ENCODE measurements at regions not wholly inside any gene's neighbourhood (a gene's known extent, or its start where the extent isn't known, plus 50 kb on each side); places are given as distances from the start of the nearest gene placed in this dataset.

GRCh38 chr1:5705751-5706150, 286.5 kb downstream of the NPHP4 start:
- intact Hi-C loops (cut with DNase I) = no loop called here
- peaks cover 0 to 33% (median 6%) of the 10 kb centered on the region in 7 donors for H3K27me3 ChIP-seq

GRCh38 chr1:5704561-5705514, 287.4 kb downstream of the NPHP4 start:
- DNase-seq = no peak
- no peak for TF ChIP-seq CTCF (IDR thresholded peaks at IDR 0.05)
- Histone ChIP-seq H3K4me3 (no peak overlapping the region), H3K27me3 (peaks cover 0 to 33% (median 6%) of the 10 kb centered on the region in 7 donors), H3K4me1 (no peaks in the 10 kb centered on the region), H3K27ac (no peak overlapping the region), H3K9me3 (peaks cover 0 to 3% (median 0%) of the 10 kb centered on the region in 11 donors), H3K36me3 (no peaks in the 10 kb centered on the region)
- 68 to 70% methylated on average over 18 of the region's 18 CpGs for WGBS, 2 donors
- ATAC-seq = no peak
- intact Hi-C loops (cut with DNase I) = no loop called here

More at GRCh38 chr1:5705751-5706150, 286.5 kb downstream of the NPHP4 start:
- H3K36me3 ChIP-seq = no peaks in the 10 kb centered on the region
- H3K27ac ChIP-seq = no peak overlapping the region
- 70% methylated on average over 10 of the region's 10 CpGs for WGBS, 2 donors
- H3K4me3 ChIP-seq = no peak overlapping the region
- no peaks in the 10 kb centered on the region for H3K4me1 ChIP-seq
- H3K9me3 ChIP-seq = no peaks in the 10 kb centered on the region
- no peak for TF ChIP-seq CTCF (IDR thresholded peaks at IDR 0.05)
- ATAC-seq = no peak
- no peak for DNase-seq

- DNase-seq (no peak), ATAC-seq (no peak)
- no peaks in the 10 kb centered on the region for H3K4me1 ChIP-seq
- H3K9me3 ChIP-seq = peaks cover 0 to 7% (median 0%) of the 10 kb centered on the region in 11 donors
- H3K4me3 ChIP-seq = no peak overlapping the region
- peaks cover 0 to 22% (median 1%) of the 10 kb centered on the region in 7 donors for H3K27me3 ChIP-seq
- no peaks in the 10 kb centered on the region for H3K36me3 ChIP-seq
- WGBS, 2 donors = 84 to 87% methylated on average over 4 of the region's 4 CpGs
- H3K27ac ChIP-seq = no peak overlapping the region
- intact Hi-C loops (cut with DNase I) = no loop called here
- no peak for TF ChIP-seq CTCF (IDR thresholded peaks at IDR 0.05)
Observed at GRCh38 chr1:5701642-5702041, 290.6 kb downstream of the NPHP4 start.

GRCh38 chr1:5693568-5693967, 298.7 kb downstream of the NPHP4 start:
- intact Hi-C loops (cut with DNase I) = no loop called here
- Histone ChIP-seq H3K27ac (no peak overlapping the region), H3K4me1 (no peaks in the 10 kb centered on the region), H3K4me3 (no peak overlapping the region), H3K9me3 (no peaks in the 10 kb centered on the region), H3K27me3 (peaks cover 0 to 40% (median 11%) of the 10 kb centered on the region in 7 donors), H3K36me3 (no peaks in the 10 kb centered on the region)
- no peak for DNase-seq
- WGBS, 2 donors = 89 to 91% methylated on average over 9 of the region's 9 CpGs
- no peak for ATAC-seq
- no peak for TF ChIP-seq CTCF (IDR thresholded peaks at IDR 0.05)

Measured in heart right ventricle (tissue), 16 donors.